Adrenal gland (tissue), 9 donors: ENCODE measurements at regions not wholly inside any gene's neighbourhood (a gene's known extent, or its start where the extent isn't known, plus 50 kb on each side); places are given as distances from the start of the nearest gene placed in this dataset.
"Not testable (repeated sequence)": the region's sequence is repeated elsewhere in the genome, so short reads cannot be mapped to it uniquely, and the experiment has no call there.

Experiments used
- DNase-seq, 7 donors: peaks; one replicate each; pipeline ENCODE4 v3.0.0-alpha.2; 2019 to 2020
- H3K27ac ChIP-seq, 5 donors: fragments of 200-600 bp; sonication (generic) in 4 of 5; 1 replicate in 3 of 5; 2 replicates in 2 of 5; pipeline versions ENCODE4 v1.5.1 to v1.8.0; 2016 to 2020; ENCODE audit warnings: mild to moderate bottlenecking in 1 of 5
- H3K27me3 ChIP-seq: fragments of 200-600 bp; 2 replicates; pipeline ENCODE4 v1.8.0; 2021
- H3K36me3 ChIP-seq, 2 donors: fragments of 200-600 bp; replicated peaks in 1 of 2; 1 replicate in 1 of 2; 2 replicates in 1 of 2; pipeline versions ENCODE4 v1.5.1 to v1.8.0; 2018 to 2022
- H3K4me1 ChIP-seq, 2 donors: fragments of 200-600 bp; replicated peaks in 1 of 2; 1 replicate in 1 of 2; 2 replicates in 1 of 2; pipeline versions ENCODE4 v1.5.1 to v1.8.0; 2018 to 2021
- H3K4me3 ChIP-seq, 4 donors: fragments of 200-600 bp; sonication (generic) in 3 of 4; one replicate each; pipeline ENCODE4 v1.5.1; 2016 to 2018
- H3K9me3 ChIP-seq, 3 donors: fragments of 200-600 bp; sonication (generic) in 1 of 3; replicated peaks in 1 of 3; 1 replicate in 2 of 3; 2 replicates in 1 of 3; pipeline versions ENCODE4 v1.5.1 to v1.8.0; 2016 to 2021
- POLR2A ChIP-seq, 2 donors: fragments of 450-650 bp; IDR thresholded peaks; one replicate each; pipeline ENCODE4 v1.6.1; 2017; ENCODE audit warnings: antibody characterized with exemption in 2 of 2, mild to moderate bottlenecking in 2 of 2, moderate library complexity in 1 of 2
- WGBS, 4 donors: extraction: QIAGEN DNeasy Blood & Tissue Kit in 2 of 4; methylation state at CpG; one replicate each; pipeline versions ENCODE4 v1.1.5 to v1.1.7; 2013 to 2017; 5-methylcytosine and 5-hydroxymethylcytosine counted together
- intact Hi-C, 2 donors: fragments of 100-400 bp; cut with DNase I; formaldehyde crosslinking; loops; one replicate each; pipeline versions ENCODE4 v1.14.1 to v1.15.0; 2022 to 2023
- TF ChIP-seq, protein P1 (sequence below), 6 experiments: fragments of 450-650 bp in 4 of 6; fragments of 200-600 bp in 2 of 6; sonication (generic) in 1 of 6; IDR thresholded peaks; 1 replicate in 5 of 6; 2 replicates in 1 of 6; pipeline versions ENCODE4 v1.5.1 to v1.8.0; 2016 to 2021; ENCODE audit warnings: antibody characterized with exemption in 6 of 6, mild to moderate bottlenecking in 2 of 6, moderate library complexity in 1 of 6
- donor health status: healthy with polysubstance abuse.
- donor health status: Bipolar disorder and iron deficiency.
- donor health status: DM: yes; HTN: yes; CAD: no.
- donor health status: DM: no; HTN: no; CAD: no.
- donor health status: DM: no; HTN: no; CAD: no.

- TF ChIP-seq POLR2A (IDR thresholded peaks at IDR 0.05): no peak
- TF ChIP-seq, protein P1, sequence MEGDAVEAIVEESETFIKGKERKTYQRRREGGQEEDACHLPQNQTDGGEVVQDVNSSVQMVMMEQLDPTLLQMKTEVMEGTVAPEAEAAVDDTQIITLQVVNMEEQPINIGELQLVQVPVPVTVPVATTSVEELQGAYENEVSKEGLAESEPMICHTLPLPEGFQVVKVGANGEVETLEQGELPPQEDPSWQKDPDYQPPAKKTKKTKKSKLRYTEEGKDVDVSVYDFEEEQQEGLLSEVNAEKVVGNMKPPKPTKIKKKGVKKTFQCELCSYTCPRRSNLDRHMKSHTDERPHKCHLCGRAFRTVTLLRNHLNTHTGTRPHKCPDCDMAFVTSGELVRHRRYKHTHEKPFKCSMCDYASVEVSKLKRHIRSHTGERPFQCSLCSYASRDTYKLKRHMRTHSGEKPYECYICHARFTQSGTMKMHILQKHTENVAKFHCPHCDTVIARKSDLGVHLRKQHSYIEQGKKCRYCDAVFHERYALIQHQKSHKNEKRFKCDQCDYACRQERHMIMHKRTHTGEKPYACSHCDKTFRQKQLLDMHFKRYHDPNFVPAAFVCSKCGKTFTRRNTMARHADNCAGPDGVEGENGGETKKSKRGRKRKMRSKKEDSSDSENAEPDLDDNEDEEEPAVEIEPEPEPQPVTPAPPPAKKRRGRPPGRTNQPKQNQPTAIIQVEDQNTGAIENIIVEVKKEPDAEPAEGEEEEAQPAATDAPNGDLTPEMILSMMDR (IDR thresholded peaks at IDR 0.05): no peak
- Histone ChIP-seq H3K36me3 (no peaks in the 10 kb centered on the region), H3K27ac (no peak overlapping the region), H3K4me3 (no peak overlapping the region), H3K27me3 (no peaks in the 10 kb centered on the region), H3K9me3 (no peaks in the 10 kb centered on the region), H3K4me1 (no peaks in the 10 kb centered on the region)
- intact Hi-C loops: no loop called here
- DNase-seq: no peak
These were observed 538.8 kb downstream of the TMEM38B start for GRCh38 chr9:106233116-106233515.

DNA sequence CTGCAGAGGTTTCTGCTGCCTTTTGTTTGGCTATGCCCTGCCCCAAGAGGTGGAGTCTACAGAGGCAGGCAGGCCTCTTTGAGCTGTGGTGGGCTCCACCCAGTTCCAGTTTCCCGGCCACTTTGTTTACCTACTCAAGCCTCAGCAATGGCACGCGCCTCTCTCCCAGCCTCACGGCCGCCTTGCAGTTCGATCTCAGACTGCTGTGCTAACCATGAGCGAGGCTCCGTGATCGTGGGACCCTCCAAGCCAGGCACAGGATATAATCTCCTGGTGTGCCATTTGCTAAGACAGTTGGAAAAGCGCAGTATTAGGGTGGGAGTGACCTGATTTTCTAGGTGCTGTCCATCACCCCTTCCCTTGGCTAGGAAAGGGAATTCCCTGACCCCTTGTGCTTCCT lies 566.6 kb downstream of the TMEM38B start:
- WGBS, 4 donors: 93 to 100% (median 96%) methylated on average over 5 to 10 of the region's 10 CpGs

GRCh38 chr9:106277966-106278365 lies 583.6 kb downstream of the TMEM38B start:
- 71 to 80% (median 72%) methylated on average over 6 of the region's 6 CpGs for WGBS, 4 donors

More for the DNA sequence above, 566.6 kb downstream of the TMEM38B start:
- intact Hi-C loops, H3K36me3 ChIP-seq, H3K27ac ChIP-seq, H3K4me3 ChIP-seq, H3K9me3 ChIP-seq, H3K27me3 ChIP-seq, DNase-seq, H3K4me1 ChIP-seq: not testable (repeated sequence)

GRCh38 chr9:106283769-106284168 lies 579.2 kb upstream of the ZNF462 start:
- H3K36me3 ChIP-seq: no peaks in the 10 kb centered on the region
- 69 to 76% (median 74%) methylated on average over 5 of the region's 5 CpGs for WGBS, 4 donors
- intact Hi-C loops: no loop called here

More at GRCh38 chr9:106277966-106278365, 583.6 kb downstream of the TMEM38B start:
- Histone ChIP-seq H3K4me3 (no peak overlapping the region), H3K27ac (no peak overlapping the region), H3K4me1 (no peaks in the 10 kb centered on the region), H3K36me3 (no peaks in the 10 kb centered on the region), H3K9me3 (peaks cover 0 to 5% (median 0%) of the 10 kb centered on the region in 3 donors), H3K27me3 (no peaks in the 10 kb centered on the region)
- intact Hi-C loops: no loop called here
- DNase-seq: no peak
- TF ChIP-seq POLR2A (IDR thresholded peaks at IDR 0.05): no peak
- TF ChIP-seq, protein P1 (IDR thresholded peaks at IDR 0.05): no peak

DNA sequence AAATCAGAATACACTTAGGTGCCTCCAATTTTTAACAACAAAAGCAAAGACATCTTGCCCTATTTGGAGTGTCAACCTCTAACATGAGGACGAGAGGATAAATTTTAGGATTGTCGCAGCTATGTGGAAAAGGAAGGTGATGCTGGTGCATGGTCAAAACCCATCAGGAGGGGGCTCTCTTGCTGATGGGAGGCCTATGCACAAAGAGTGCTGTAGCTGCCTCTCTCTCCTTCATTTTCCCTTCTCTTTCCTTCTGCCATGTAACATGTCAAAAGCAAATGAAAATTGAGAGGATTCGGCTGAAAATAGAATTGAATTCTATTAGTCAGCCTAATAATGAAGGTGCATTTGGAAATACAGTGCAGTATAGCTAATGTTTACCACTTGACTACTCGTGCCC lies 578.7 kb upstream of the ZNF462 start:
- TF ChIP-seq, protein P1 (IDR thresholded peaks at IDR 0.05): peak in 1 of 6 experiments; percentile 14
- no peak for TF ChIP-seq POLR2A (IDR thresholded peaks at IDR 0.05)
- Histone ChIP-seq H3K4me3 (no peak overlapping the region), H3K27ac (no peak overlapping the region), H3K27me3 (no peaks in the 10 kb centered on the region), H3K4me1 (peaks cover 4 to 15% of the 10 kb centered on the region in 2 donors), H3K9me3 (peaks cover 0 to 5% (median 0%) of the 10 kb centered on the region in 3 donors), H3K36me3 (no peaks in the 10 kb centered on the region)
- intact Hi-C loops: no loop called here
- WGBS, 4 donors: 79 to 87% (median 86%) methylated on average over 4 of the region's 4 CpGs
- DNase-seq: no peak

More at GRCh38 chr9:106283769-106284168, 579.2 kb upstream of the ZNF462 start:
- Histone ChIP-seq H3K27ac (no peak overlapping the region), H3K27me3 (no peaks in the 10 kb centered on the region), H3K4me1 (peaks cover 4 to 15% of the 10 kb centered on the region in 2 donors), H3K4me3 (no peak overlapping the region), H3K9me3 (peaks cover 0 to 5% (median 0%) of the 10 kb centered on the region in 3 donors)
- TF ChIP-seq, protein P1 (IDR thresholded peaks at IDR 0.05): no peak
- DNase-seq: no peak
